ENCODE measurements at regions not wholly inside any gene's neighbourhood (a gene's known extent, or its start where the extent isn't known, plus 50 kb on each side); places are given as distances from the start of the nearest gene placed in this dataset.

GRCh38 chr5:117999939-118000549 is 988.3 kb downstream of the DTWD2 start (continued):
- no peak for TF ChIP-seq TAF1 (IDR thresholded peaks at IDR 0.05; ENCODE audit: borderline replicate concordance, low read depth, low read length)
- peak; percentile 54 for TF ChIP-seq MTA2 (IDR thresholded peaks at IDR 0.05; ENCODE audit: low read depth)
- TF ChIP-seq CREB1 (IDR thresholded peaks at IDR 0.05; ENCODE audit: low read depth) = no peak
- TF ChIP-seq FOXK2 (IDR thresholded peaks at IDR 0.05) = no peak
- TF ChIP-seq IKZF1 (conservative IDR thresholded peaks at IDR 0.05) = peak; percentile 27; the same call in 1 of the 2 replicates
- 0 out of 2 replicates have a peak, but pooled peaks have one; percentile 52 for TF ChIP-seq CBFB (IDR thresholded peaks at IDR 0.05; ENCODE audit: low read depth)
- TF ChIP-seq HSF1 (IDR thresholded peaks at IDR 0.05; ENCODE audit: low read depth, low read length) = no peak
- TF ChIP-seq E2F8 (IDR thresholded peaks at IDR 0.05; ENCODE audit: low read depth, partially characterized antibody) = no peak
- TF ChIP-seq SIX5 (IDR thresholded peaks at IDR 0.05; ENCODE audit: low read depth, low read length, severe bottlenecking) = no peak
- TF ChIP-seq NBN (IDR thresholded peaks at IDR 0.05) = no peak
- TF ChIP-seq NFIC (IDR thresholded peaks at IDR 0.05; ENCODE audit: low read depth, low read length) = peak; percentile 83
- TF ChIP-seq BCL11A (IDR thresholded peaks at IDR 0.05; ENCODE audit: low read depth, low read length) = peak; percentile 43; the same call in 1 of the 2 replicates
- TF ChIP-seq PAX5 (IDR thresholded peaks at IDR 0.05; ENCODE audit: borderline replicate concordance, low read depth, low read length) = peak; percentile 56; the same call in 1 of the 2 replicates
- TF ChIP-seq SRF (IDR thresholded peaks at IDR 0.05; ENCODE audit: low read depth in 2 of 2, low read length in 2 of 2) = no peak
- TF ChIP-seq FOXM1 (IDR thresholded peaks at IDR 0.05; ENCODE audit: low read depth, low read length) = 0 out of 2 replicates have a peak, but pooled peaks have one; percentile 32
- TF ChIP-seq BACH1 (IDR thresholded peaks at IDR 0.05; ENCODE audit: borderline replicate concordance) = no peak
- TF ChIP-seq E2F4 (IDR thresholded peaks at IDR 0.05; ENCODE audit: low read depth, low read length) = no peak
- no peak for TF ChIP-seq SMAD1 (IDR thresholded peaks at IDR 0.05; ENCODE audit: low read depth, partially characterized antibody)
- no peak for TF ChIP-seq HDAC6 (IDR thresholded peaks at IDR 0.05; ENCODE audit: unreplicated experiment)
- TF ChIP-seq NR2C1 (IDR thresholded peaks at IDR 0.05) = no peak
- TF ChIP-seq CHD1 (IDR thresholded peaks at IDR 0.05; ENCODE audit: low read depth, low read length) = no peak
- TF ChIP-seq IRF4 (IDR thresholded peaks at IDR 0.05; ENCODE audit: low read depth, low read length) = 0 out of 2 replicates have a peak, but pooled peaks have one; percentile 27
- TF ChIP-seq STAT1 (conservative IDR thresholded peaks at IDR 0.05) = no peak
- TF ChIP-seq POLR2AphosphoS5 (IDR thresholded peaks at IDR 0.05; ENCODE audit: low read length) = no peak
- no peak for TF ChIP-seq MYB (IDR thresholded peaks at IDR 0.05; ENCODE audit: borderline replicate concordance, low read depth, low read length)
- no peak for TF ChIP-seq NFYB (IDR thresholded peaks at IDR 0.05; ENCODE audit: insufficient read depth, low read depth, low read length)
- TF ChIP-seq TCF7 (IDR thresholded peaks at IDR 0.05; ENCODE audit: borderline replicate concordance) = no peak
- no peak for TF ChIP-seq CHD4 (IDR thresholded peaks at IDR 0.05)
- no peak for TF ChIP-seq WRNIP1 (IDR thresholded peaks at IDR 0.05; ENCODE audit: borderline replicate concordance, low read depth, low read length)
- peak; percentile 87 for TF ChIP-seq JUNB (IDR thresholded peaks at IDR 0.05)
- no peak for TF ChIP-seq LARP7 (IDR thresholded peaks at IDR 0.05)

Data from GM12878 (cell line).